Chondrocyte (in vitro differentiated cells): ENCODE measurements at regions not wholly inside any gene's neighbourhood (a gene's known extent, or its start where the extent isn't known, plus 50 kb on each side); places are given as distances from the start of the nearest gene placed in this dataset.
"Not testable (repeated sequence)": the region's sequence is repeated elsewhere in the genome, so short reads cannot be mapped to it uniquely, and the experiment has no call there.

ENCODE experiments used
- DNase-seq: peaks from one replicate; pipeline ENCODE4 v3.0.0; 2021; ENCODE audit warnings: mixed read lengths, low spot score
- H3K27ac Mint-ChIP-seq: one replicate; pipeline ENCODE4 v1.8.0; 2021; ENCODE audit warnings: mild to moderate bottlenecking, moderate library complexity, mixed read lengths; ENCODE audit not compliant: unreplicated experiment
- H3K27me3 Mint-ChIP-seq: 2 replicates; pipeline ENCODE4 v1.8.0; 2021; ENCODE audit warnings: low read depth, mixed read lengths
- H3K36me3 Mint-ChIP-seq: 2 replicates; pipeline ENCODE4 v1.8.0; 2021; ENCODE audit warnings: low read depth, mixed read lengths
- H3K4me1 Mint-ChIP-seq: 2 replicates; pipeline ENCODE4 v1.8.0; 2021; ENCODE audit warnings: low read depth, mild to moderate bottlenecking, mixed read lengths
- H3K4me3 Mint-ChIP-seq: one replicate; pipeline ENCODE4 v1.8.0; 2021; ENCODE audit warnings: mild to moderate bottlenecking, moderate library complexity, mixed read lengths; ENCODE audit not compliant: unreplicated experiment
- H3K9me3 Mint-ChIP-seq: 2 replicates; pipeline ENCODE4 v1.8.0; 2021; ENCODE audit warnings: low read depth, mixed read lengths
- TF ChIP-seq, protein P1 (sequence below): fragments of 200-600 bp; sonication (generic); IDR thresholded peaks from 2 replicates; pipeline ENCODE4 v1.5.0; 2021; ENCODE audit warnings: antibody characterized with exemption, mild to moderate bottlenecking, moderate library complexity

DNA sequence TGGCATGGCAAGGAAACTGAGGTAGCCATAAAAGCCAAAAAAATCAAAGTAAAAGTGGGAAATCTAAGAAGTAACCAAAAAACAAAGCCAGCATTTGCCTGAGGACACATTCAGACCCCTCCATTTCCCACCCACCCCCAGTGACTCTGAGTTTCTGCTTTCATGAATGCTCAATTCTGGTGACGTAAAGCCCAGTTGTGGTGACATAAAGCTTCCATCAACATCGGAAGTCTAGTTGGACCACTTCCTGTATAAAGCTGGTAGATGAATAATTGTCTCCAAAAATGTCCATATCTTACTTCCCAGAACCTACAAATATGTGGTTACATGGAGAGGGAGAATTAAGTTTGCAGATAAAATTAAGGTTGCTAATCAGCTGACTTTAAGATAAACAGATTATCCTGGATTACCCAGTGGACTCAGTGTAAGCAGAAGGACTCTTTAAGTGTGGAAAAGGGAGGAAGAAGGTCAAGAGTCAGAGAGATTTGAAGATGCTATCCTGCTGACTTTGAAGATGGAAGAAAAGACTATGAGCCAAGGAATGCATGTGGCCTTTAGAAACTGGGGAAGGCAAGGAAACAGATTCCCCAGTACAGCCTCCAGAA, 62.0 kb upstream of the ST3GAL6 start:
- Mint-ChIP-seq H3K36me3 (no peaks in the 10 kb centered on the region), H3K4me3 (no peak overlapping the region), H3K27me3 (no peaks in the 10 kb centered on the region), H3K9me3 (no peaks in the 10 kb centered on the region), H3K27ac (no peak overlapping the region), H3K4me1 (peaks cover 26% of the 10 kb centered on the region)
- no peak for DNase-seq
- TF ChIP-seq, protein P1, sequence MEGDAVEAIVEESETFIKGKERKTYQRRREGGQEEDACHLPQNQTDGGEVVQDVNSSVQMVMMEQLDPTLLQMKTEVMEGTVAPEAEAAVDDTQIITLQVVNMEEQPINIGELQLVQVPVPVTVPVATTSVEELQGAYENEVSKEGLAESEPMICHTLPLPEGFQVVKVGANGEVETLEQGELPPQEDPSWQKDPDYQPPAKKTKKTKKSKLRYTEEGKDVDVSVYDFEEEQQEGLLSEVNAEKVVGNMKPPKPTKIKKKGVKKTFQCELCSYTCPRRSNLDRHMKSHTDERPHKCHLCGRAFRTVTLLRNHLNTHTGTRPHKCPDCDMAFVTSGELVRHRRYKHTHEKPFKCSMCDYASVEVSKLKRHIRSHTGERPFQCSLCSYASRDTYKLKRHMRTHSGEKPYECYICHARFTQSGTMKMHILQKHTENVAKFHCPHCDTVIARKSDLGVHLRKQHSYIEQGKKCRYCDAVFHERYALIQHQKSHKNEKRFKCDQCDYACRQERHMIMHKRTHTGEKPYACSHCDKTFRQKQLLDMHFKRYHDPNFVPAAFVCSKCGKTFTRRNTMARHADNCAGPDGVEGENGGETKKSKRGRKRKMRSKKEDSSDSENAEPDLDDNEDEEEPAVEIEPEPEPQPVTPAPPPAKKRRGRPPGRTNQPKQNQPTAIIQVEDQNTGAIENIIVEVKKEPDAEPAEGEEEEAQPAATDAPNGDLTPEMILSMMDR: no peak

- no peaks in the 10 kb centered on the region for H3K9me3 Mint-ChIP-seq
- TF ChIP-seq, protein P1: no peak
- H3K4me3 Mint-ChIP-seq: no peak overlapping the region
- peaks cover 20% of the 10 kb centered on the region for H3K4me1 Mint-ChIP-seq
- no peak overlapping the region for H3K27ac Mint-ChIP-seq
- no peaks in the 10 kb centered on the region for H3K36me3 Mint-ChIP-seq
- no peak for DNase-seq
- H3K27me3 Mint-ChIP-seq: no peaks in the 10 kb centered on the region
Observed at GRCh38 chr3:98702166-98702565, 61.0 kb upstream of the ST3GAL6 start.

DNA sequence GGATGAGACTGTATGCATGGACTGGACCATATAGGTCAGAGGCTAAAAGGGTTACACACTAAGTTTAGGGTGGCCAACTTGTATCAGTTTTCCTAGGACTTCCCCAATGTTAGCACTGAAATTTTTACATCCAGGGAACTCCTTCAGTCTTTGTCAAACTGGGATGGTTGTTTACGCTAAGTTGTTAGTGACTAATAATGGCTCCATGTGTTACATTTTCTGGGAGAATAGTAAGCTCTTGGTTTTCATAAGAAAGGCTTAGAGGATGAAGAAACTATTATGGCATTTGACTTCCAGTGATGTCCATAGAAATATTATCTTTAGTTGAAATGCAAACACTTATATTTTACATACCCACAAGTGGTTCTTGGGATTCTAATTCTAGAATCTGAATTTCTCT, 57.9 kb upstream of the ST3GAL6 start:
- H3K36me3 Mint-ChIP-seq: no peaks in the 10 kb centered on the region
- peaks cover 5% of the 10 kb centered on the region for H3K27me3 Mint-ChIP-seq
- peak overlapping the region; percentile 21 for H3K4me3 Mint-ChIP-seq
- DNase-seq: no peak
- H3K9me3 Mint-ChIP-seq: no peaks in the 10 kb centered on the region
- peak overlapping the region; percentile 46 for H3K27ac Mint-ChIP-seq
- TF ChIP-seq, protein P1: no peak
- peaks cover 17% of the 10 kb centered on the region for H3K4me1 Mint-ChIP-seq

- DNase-seq: no peak
- H3K4me3 Mint-ChIP-seq: peak overlapping the region; percentile 21
- peaks cover 17% of the 10 kb centered on the region for H3K4me1 Mint-ChIP-seq
- TF ChIP-seq, protein P1: peak; percentile 78
- peak overlapping the region; percentile 46 for H3K27ac Mint-ChIP-seq
- H3K27me3 Mint-ChIP-seq: peaks cover 5% of the 10 kb centered on the region
- no peaks in the 10 kb centered on the region for H3K36me3 Mint-ChIP-seq
- H3K9me3 Mint-ChIP-seq: no peaks in the 10 kb centered on the region
Observed at GRCh38 chr3:98705694-98706093, 57.4 kb upstream of the ST3GAL6 start.

DNA sequence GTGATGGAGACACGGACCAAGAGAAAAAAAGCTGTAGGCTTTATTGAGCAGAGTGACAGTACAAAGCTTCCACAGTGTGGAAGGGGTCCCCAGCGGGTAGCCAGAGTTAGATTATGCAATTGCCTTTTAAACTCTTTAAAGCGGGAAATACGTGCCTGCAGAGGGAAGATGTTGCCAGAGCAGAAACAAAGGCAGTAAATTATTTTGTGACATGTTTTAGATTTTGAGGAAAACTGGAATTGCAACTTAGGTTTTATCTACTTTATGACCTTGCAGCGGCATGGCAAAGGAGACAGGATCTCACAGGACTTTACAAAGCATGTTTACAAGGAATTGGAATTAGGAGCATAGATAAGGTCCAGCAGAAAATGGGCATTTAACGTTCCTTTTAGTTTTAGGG, 54.5 kb upstream of the ST3GAL6 start:
- H3K36me3 Mint-ChIP-seq, H3K27ac Mint-ChIP-seq, H3K9me3 Mint-ChIP-seq, H3K4me3 Mint-ChIP-seq, DNase-seq: not testable (repeated sequence)
- Mint-ChIP-seq H3K27me3 (peaks cover 15% of the 10 kb centered on the region), H3K4me1 (peaks cover 14% of the 10 kb centered on the region)

- peaks cover 14% of the 10 kb centered on the region for H3K4me1 Mint-ChIP-seq
- TF ChIP-seq, protein P1: no peak
- H3K36me3 Mint-ChIP-seq: no peaks in the 10 kb centered on the region
- H3K4me3 Mint-ChIP-seq: no peak overlapping the region
- DNase-seq: no peak
- H3K27ac Mint-ChIP-seq: no peak overlapping the region
- peaks cover 17% of the 10 kb centered on the region for H3K27me3 Mint-ChIP-seq
- no peaks in the 10 kb centered on the region for H3K9me3 Mint-ChIP-seq
Observed at GRCh38 chr3:98709441-98709840, 53.7 kb upstream of the ST3GAL6 start.
